Skin of body (tissue), 1 donor: ENCODE measurements at regions not wholly inside any gene's neighbourhood (a gene's known extent, or its start where the extent isn't known, plus 50 kb on each side); places are given as distances from the start of the nearest gene placed in this dataset.
"Not testable (repeated sequence)": the region's sequence is repeated elsewhere in the genome, so short reads cannot be mapped to it uniquely, and the experiment has no call there.

Source experiments
- DNase-seq: peaks from one replicate; lab custom pipeline; 2025; lab: John Stamatoyannopoulos, UW

- peak; percentile 57 for DNase-seq
These were observed 1277.1 kb downstream of the GATA3 start for GRCh38 chr10:9331583-9332008.

GRCh38 chr10:9334270-9334669 is 1279.8 kb downstream of the GATA3 start:
- no peak for DNase-seq

- DNase-seq = no peak
These were observed 1285.2 kb downstream of the GATA3 start for GRCh38 chr10:9339716-9340115.

- peak; percentile 40 for DNase-seq
These were observed 1288.5 kb downstream of the GATA3 start for GRCh38 chr10:9342885-9343570.

- DNase-seq = not testable (repeated sequence)
These were observed 1293.4 kb downstream of the GATA3 start for GRCh38 chr10:9347933-9348332.

GRCh38 chr10:9357471-9357870 is 1303.0 kb downstream of the GATA3 start:
- peak; percentile 80 for DNase-seq

- DNase-seq = no peak
These were observed 1308.2 kb downstream of the GATA3 start for GRCh38 chr10:9362721-9363120.

GRCh38 chr10:9379183-9379582 is 1324.7 kb downstream of the GATA3 start:
- no peak for DNase-seq

- no peak for DNase-seq
These were observed 1327.4 kb downstream of the GATA3 start for GRCh38 chr10:9381733-9382532.

GRCh38 chr10:9382533-9382866 is 1328.0 kb downstream of the GATA3 start:
- no peak for DNase-seq

- DNase-seq = peak; percentile 33
These were observed 1336.0 kb downstream of the GATA3 start for GRCh38 chr10:9390516-9390915.

- no peak for DNase-seq
These were observed 1344.9 kb downstream of the GATA3 start for GRCh38 chr10:9399275-9399983.

- DNase-seq = not testable (repeated sequence)
These were observed 1347.6 kb downstream of the GATA3 start for GRCh38 chr10:9402067-9402466.

- DNase-seq = not testable (repeated sequence)
These were observed 1348.2 kb downstream of the GATA3 start for GRCh38 chr10:9402507-9403195.

GRCh38 chr10:9407201-9407600 is 1352.7 kb downstream of the GATA3 start:
- not testable (repeated sequence) for DNase-seq

GRCh38 chr10:9416331-9416730 is 1361.8 kb downstream of the GATA3 start:
- DNase-seq = peak; percentile 36

GRCh38 chr10:9419757-9420156 is 1365.3 kb downstream of the GATA3 start:
- DNase-seq = no peak

- DNase-seq = peak; percentile 8
These were observed 1372.7 kb downstream of the GATA3 start for GRCh38 chr10:9427209-9427608.

- DNase-seq = no peak
These were observed 1382.6 kb downstream of the GATA3 start for GRCh38 chr10:9437131-9437530.

- no peak for DNase-seq
These were observed 1389.3 kb downstream of the GATA3 start for GRCh38 chr10:9443758-9444157.

- DNase-seq = peak; percentile 1
These were observed 1395.0 kb downstream of the GATA3 start for GRCh38 chr10:9449530-9449929.

GRCh38 chr10:9450801-9451200 is 1396.3 kb downstream of the GATA3 start:
- DNase-seq = peak; percentile 64
